GM18505 (cell line): ENCODE measurements at regions not wholly inside any gene's neighbourhood (a gene's known extent, or its start where the extent isn't known, plus 50 kb on each side); places are given as distances from the start of the nearest gene placed in this dataset.
A peak's percentile ranks its signal among the peaks of the same experiment; 100 is the strongest.
"Not testable (repeated sequence)": the region's sequence is repeated elsewhere in the genome, so short reads cannot be mapped to it uniquely, and the experiment has no call there.

Experiments used
- ATAC-seq: cut with Tn5 transposase; IDR thresholded peaks from one replicate; pipeline ENCODE4 v1.9.1; 2021; ENCODE audit not compliant: unreplicated experiment
- POLR2A ChIP-seq: IDR thresholded peaks from 4 replicates; pipeline ENCODE4 v1.6.1; 2011; ENCODE audit warnings: borderline replicate concordance; ENCODE audit not compliant: insufficient read depth, insufficient read length; ENCODE audit errors: extremely low read depth

DNA sequence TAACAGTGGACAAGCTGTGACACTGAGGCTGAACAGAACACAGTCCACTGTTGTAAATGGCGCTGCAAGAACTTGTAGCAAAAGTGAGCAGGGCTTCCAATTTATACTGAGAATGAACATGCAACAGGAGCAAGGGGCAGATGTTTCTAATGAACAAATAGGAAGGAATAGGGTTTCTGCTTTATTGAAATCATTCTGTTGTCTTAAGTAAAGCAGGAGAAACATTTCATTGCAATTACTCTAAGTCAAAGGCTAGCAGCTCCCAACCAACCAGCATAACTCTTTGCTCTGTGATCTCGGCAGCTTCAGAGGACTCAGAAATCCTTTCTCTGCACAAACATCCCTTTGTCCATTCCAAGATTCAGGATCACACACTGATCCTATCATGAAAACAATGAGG, 236.2 kb upstream of the PRSS58 start:
- ATAC-seq, result no peak
- no peak for TF ChIP-seq POLR2A

DNA sequence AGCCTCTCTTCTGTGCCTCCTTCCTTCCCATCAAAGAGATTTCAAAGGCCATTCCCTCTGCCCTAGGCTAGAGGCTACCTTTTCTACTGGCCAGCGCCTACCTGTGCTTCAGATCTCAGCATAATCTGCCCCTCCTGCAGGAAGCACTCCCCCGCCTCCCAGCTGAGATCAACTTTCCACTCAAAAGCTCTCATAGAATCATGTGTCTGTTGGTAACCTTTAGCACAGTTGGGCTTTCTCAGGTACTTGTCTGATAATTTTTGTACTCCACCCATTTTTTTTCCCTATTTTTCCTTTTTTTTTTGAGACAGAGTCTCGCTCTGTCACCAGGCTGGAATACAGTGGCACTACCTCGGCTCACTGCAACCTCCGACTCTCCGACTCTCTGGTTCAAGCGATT, 231.0 kb upstream of the PRSS58 start:
- no peak for TF ChIP-seq POLR2A
- ATAC-seq, result no peak

DNA sequence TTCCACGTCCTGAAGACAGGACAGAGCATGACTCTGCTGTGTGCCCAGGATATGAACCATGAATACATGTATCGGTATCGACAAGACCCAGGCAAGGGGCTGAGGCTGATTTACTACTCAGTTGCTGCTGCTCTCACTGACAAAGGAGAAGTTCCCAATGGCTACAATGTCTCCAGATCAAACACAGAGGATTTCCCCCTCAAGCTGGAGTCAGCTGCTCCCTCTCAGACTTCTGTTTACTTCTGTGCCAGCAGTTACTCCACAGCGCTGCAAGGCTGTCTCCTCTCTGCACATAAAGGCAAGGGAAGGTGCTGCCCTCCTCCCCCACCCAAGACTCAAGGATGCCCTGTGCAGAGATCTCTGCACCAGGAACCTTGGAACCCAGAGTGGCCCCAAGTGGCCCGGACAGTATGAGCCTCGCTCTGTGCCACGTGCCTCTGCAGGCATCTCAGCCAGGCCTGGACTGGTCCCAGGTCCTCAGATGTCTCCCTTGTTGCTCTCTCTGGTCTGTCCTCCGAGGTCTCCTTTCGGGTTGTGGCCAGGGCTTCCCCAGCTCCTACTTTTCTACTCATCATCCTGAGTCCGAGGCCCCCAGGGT, 230.3 kb upstream of the PRSS58 start:
- no peak for ATAC-seq
- no peak for TF ChIP-seq POLR2A

DNA sequence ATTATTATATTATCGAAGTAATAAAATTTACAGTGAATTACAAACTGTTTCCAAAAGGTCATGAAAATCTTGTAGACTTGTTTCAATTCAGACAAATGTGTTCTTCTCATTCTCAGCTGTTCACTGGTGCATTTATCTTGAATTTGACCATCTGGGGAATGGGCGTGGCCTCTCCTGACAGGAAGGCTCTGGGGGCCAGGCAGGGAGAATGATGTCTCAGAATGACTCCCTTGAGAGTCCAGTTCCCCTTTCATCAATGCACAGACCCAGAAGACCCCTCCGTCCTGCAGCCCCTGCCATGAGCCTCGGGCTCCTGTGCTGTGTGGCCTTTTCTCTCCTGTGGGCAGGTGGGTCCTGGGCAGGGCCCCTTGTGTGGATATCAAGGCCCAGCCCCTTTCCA, 229.7 kb upstream of the PRSS58 start:
- ATAC-seq, result peak; percentile 67

DNA sequence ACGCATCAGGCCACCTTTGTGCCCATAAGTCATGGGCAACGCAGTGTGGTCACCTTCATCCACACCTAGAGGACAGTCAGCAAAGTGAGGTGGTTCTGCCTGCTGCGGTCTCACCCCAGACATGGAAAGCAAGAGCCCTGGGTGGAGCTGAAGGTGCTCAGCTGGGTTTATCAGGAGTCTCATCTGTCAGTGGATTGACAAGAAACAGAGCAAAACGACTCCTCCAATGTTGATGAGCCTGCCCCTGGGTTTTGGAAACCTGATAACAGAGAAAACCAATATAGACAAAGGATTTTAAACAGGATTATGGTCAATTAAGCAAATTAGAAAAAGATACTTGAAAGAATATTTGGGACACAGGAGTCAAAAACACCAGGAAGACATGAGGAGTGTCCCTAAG, 229.3 kb upstream of the PRSS58 start:
- TF ChIP-seq POLR2A, result no peak
- ATAC-seq, result no peak

DNA sequence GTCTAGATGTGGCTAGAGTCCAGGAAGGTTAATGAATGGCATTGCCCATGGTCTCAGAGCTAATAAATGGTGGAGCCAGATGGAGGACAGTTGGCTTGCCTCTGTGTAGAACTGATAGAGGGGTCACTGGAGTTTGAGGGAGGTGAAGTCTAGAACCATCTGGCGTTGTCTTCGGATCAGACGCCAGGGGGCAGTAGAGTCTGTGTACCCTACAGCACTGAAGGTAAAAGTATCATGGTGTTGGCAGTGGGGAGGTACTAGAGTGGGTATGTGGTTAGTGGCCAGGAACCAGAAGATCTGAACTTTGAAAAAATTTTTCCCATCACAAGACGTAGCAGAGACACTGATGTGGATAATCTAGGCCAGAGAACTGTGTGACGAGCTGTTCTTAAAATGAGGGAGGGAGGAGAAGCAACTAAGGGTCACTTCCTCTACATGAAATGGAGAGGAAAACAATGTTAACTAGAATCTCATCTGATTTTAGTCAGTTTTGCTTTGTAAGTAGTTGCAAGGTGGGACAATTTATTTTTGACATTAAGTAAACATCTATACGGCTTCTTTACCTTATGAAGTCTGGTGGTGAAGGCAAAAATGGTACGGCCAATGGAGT, 227.9 kb upstream of the PRSS58 start:
- no peak for ATAC-seq
- no peak for TF ChIP-seq POLR2A

DNA sequence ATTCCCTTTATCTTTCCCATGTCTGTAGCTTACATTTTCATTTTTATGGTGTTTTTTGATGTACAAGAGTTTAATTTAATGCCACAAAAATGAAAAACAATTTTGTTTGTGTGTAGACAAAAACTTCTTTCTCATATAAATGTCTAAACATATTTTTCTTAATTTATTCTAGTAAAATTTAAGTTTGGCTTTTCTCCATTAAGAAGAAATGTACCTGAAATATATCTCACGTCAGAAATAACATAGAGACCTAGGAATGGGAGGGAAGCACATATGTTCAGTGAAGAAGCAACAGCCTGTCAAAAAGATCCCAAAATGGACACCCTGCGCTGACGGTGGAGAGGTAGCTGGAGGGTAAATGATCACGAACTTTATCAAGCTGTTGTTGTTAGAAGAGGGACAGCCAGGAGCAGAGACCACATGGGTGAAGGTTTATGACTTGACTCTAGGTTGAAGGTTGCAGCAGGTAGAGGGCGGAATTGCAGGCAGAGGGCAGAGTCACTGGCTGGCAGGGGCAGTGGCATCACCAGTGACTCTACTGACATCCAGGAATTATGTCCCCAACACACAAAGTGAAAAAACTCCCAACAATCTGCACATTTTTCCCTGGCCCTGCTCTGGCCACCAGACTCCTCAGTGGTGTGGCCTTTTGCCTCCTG, 225.9 kb upstream of the PRSS58 start:
- ATAC-seq, result no peak
- no peak for TF ChIP-seq POLR2A

DNA sequence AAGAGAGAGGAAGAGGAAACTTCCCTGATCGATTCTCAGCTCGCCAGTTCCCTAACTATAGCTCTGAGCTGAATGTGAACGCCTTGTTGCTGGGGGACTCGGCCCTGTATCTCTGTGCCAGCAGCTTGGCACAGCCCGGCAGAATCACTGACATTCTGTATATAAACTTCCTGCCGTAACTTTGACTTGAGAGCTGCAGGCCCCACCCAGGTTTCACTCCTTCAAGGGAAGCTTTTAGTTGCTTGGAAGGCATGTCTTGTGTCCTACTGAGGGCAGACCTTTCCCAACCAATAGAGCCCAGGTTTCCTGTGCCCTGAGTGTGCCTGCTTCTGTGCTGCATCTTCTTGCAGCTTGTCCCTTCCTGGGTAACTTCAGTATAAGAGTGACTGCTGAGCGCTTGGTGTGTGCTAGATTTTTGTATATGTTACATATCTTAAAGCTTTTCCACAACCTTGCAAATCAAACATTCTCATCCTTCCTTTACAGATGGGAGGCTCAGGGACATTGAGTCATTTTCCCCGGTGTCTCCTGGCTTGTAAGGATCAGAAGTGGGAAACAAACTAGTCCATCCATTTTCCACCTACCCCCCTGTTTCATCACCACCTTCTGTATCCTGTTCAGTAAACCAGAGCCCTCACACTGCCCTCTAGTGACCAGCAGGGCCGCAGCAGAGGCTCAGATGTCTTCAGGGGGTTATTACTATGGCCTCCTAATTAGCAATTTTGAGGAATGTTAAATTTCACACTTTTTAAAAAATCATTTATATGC, 225.2 kb upstream of the PRSS58 start:
- no peak for TF ChIP-seq POLR2A
- peak; percentile 56 for ATAC-seq

DNA sequence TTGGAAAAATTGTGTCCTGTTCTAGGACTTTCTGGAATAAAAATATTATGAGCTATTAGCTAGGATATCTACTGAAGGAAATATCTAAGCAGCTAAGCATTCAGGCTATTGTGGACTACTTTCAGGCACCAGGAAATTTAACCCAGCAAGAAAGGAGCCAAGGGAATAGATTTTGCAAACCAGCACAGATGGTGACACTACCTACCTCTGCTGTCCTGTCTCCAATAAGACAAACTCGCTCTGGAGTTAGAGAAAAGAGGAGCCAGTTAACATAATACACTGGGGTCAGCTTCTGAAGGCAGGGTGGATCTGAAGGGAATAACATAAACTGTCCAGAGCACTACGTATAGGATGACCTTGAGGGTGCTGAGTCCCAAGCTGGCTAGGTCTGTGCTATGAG, 223.7 kb upstream of the PRSS58 start:
- TF ChIP-seq POLR2A, result no peak

DNA sequence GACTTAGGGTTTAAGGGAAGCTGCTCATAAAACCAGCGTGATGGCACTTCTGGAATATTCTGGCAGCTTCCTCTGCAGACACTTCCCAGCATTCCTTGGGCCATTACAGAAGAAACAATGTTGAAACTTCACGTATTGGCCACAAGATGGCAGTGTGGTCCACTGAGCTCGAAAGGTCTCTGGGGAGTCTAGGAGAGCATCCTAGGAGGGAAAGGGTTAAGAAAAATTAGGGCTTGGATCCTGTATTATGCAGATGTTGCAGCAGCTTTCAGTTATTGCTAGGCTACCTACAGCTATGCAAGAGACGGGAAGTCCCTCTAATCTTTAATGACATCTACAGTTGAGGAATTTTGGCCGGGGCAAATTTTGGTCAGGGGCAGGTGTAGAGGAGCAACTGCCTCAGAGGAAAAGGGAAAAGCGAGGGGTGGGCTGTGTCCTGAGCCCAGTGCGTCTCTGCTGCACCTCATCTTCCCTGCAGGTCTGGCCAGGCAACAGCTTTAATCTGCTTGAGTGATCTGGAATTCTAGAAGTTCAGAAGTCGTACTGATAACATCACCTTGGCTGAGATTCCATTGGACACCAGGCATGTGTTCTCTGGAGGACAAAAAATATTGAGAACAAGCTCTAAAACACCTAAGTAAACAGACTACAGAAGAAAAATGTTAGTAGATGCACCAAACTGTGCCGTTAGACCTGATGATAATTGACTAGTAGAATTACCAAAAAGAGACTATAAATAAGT, 220.8 kb upstream of the PRSS58 start:
- ATAC-seq, result peak; percentile 61
- no peak for TF ChIP-seq POLR2A

More for the DNA sequence above, 223.7 kb upstream of the PRSS58 start:
- no peak for ATAC-seq

DNA sequence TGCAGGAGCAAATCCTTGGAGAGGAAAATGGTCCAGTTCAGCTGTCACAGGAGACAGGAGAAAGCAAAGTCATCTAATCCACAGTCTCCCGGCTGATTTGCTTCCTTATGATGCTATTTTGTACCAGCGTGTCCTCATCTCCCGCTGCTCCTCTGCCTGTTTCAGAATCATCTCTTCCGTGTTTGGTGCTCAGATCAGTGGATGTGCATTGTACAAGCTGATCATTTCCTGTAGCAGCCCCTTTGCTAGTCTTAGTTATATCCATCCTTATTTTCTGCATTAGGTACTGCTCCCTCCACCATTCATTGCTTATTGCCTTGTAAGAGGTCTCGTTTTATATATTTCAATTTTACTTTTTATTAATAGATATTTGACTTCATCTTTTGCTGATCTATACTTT, 219.9 kb upstream of the PRSS58 start:
- ATAC-seq, result not testable (repeated sequence)

DNA sequence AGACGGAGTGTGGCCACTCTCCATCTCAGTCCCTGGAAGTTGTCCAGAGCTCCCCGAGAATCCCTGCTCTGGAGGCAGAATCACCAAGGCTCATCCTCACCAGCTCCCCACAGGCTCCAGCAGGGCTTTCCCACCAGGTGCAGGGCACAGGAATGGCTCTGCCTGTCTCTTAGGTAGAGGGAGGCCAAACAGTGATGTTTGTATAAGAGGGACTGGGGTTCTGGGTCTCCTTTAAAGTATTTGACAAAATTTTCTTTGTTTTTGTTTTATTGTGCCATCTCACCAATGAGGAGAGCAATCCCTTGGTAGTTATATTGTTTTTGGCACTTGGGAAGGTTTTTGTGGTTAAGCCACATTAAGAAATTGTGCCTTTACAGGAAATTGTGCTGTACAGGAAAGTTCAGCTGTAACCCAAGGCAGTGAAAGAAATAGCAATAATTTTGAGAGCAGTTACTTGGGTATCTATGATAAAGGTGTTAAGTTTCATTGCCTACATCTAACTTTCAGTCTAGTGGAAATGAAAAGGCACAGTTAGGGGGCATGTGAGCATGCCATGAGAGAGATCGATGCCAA, 219.3 kb upstream of the PRSS58 start:
- TF ChIP-seq POLR2A, result no peak
- ATAC-seq, result no peak

DNA sequence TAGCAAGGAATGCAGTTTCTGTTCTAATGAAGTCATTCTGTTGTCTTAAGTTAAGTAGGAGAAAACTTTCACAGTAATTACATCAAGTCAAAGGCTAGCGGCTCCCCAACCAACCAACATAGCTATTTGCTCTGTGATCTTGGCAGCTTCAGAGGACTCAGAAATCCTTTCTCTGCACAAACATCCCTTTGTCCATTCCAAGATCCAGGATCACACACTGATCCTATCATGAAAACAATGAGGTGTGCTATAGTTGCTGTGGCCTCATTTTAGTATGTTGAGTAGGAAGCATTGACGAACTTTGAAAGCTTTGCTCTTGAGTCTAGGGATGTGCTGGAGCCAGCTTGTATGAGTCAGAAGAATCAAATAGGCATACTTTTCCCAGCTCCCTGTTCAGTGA, 218.2 kb upstream of the PRSS58 start:
- no peak for ATAC-seq

More for the DNA sequence above, 218.2 kb upstream of the PRSS58 start:
- TF ChIP-seq POLR2A, result no peak
